KMS-11 (cell line): ENCODE measurements at regions not wholly inside any gene's neighbourhood (a gene's known extent, or its start where the extent isn't known, plus 50 kb on each side); places are given as distances from the start of the nearest gene placed in this dataset.

ENCODE experiments used
- H2AFZ ChIP-seq: fragments of 200-600 bp; sonication (generic); 2 replicates; pipeline ENCODE4 v1.6.1; 2016; ENCODE audit warnings: antibody characterized with exemption, mixed run types, low read depth
- H3K27ac ChIP-seq: fragments of 200-600 bp; sonication (generic); 2 replicates; pipeline ENCODE4 v1.6.1; 2016; ENCODE audit warnings: mild to moderate bottlenecking, mixed run types
- H3K27me3 ChIP-seq: fragments of 200-600 bp; sonication (generic); 2 replicates; pipeline ENCODE4 v1.6.1; 2017; ENCODE audit warnings: mild to moderate bottlenecking, low read depth, mixed run types, moderate library complexity; ENCODE audit not compliant: insufficient read depth
- H3K36me3 ChIP-seq: fragments of 200-600 bp; sonication (generic); 2 replicates; pipeline ENCODE4 v1.6.1; 2017; ENCODE audit warnings: mild to moderate bottlenecking, mixed run types; ENCODE audit not compliant: insufficient read depth
- H3K4me1 ChIP-seq: fragments of 200-600 bp; sonication (generic); 2 replicates; pipeline ENCODE4 v1.6.1; 2016; ENCODE audit warnings: mild to moderate bottlenecking, low read depth, mixed run types; ENCODE audit not compliant: poor library complexity, severe bottlenecking
- H3K4me2 ChIP-seq: fragments of 200-600 bp; sonication (generic); 2 replicates; pipeline ENCODE4 v1.7.0; 2016; ENCODE audit warnings: mild to moderate bottlenecking, mixed run types
- H3K4me3 ChIP-seq: fragments of 200-600 bp; sonication (generic); IDR thresholded peaks from 2 replicates; pipeline ENCODE4 v1.6.1; 2017; ENCODE audit warnings: low read depth, low read length, mixed read lengths; ENCODE audit not compliant: insufficient read depth
- H3K79me2 ChIP-seq: fragments of 200-600 bp; sonication (generic); 2 replicates; pipeline ENCODE4 v1.6.1; 2016; ENCODE audit warnings: low read depth, mixed run types; ENCODE audit not compliant: insufficient read depth
- H3K9ac ChIP-seq: fragments of 200-600 bp; sonication (generic); 2 replicates; pipeline ENCODE4 v1.6.1; 2016; ENCODE audit warnings: mild to moderate bottlenecking, mixed run types
- H4K20me1 ChIP-seq: fragments of 200-600 bp; sonication (generic); 2 replicates; pipeline ENCODE4 v1.6.1; 2016; ENCODE audit warnings: mild to moderate bottlenecking, mixed run types; ENCODE audit not compliant: insufficient read depth
- TF ChIP-seq, protein P1 (sequence below): fragments of 200-600 bp; sonication (generic); conservative IDR thresholded peaks from 2 replicates; pipeline ENCODE4 v1.6.1; 2017; ENCODE audit warnings: low read depth, mild to moderate bottlenecking, antibody characterized with exemption, low read length, moderate library complexity, mixed read lengths

DNA sequence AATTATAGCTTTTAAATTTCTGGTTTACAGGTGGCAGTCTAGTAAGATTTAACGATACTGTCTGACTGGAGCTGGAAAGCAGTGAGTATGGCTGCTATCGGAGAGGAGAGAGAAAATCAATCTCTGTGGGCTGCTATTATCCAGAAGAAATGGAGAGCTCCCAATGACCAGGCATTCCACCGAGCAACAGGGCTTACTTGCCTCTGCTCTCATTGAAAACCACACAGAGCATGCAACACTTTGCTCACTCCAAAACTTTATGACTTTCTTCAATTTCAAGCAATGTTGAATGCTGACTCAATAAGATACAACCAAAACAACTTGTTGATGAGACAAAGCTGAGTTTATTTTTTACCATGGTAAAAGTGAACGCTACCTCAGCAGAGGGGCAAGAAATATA, 337.0 kb upstream of the NCAM2 start:
- TF ChIP-seq, protein P1, sequence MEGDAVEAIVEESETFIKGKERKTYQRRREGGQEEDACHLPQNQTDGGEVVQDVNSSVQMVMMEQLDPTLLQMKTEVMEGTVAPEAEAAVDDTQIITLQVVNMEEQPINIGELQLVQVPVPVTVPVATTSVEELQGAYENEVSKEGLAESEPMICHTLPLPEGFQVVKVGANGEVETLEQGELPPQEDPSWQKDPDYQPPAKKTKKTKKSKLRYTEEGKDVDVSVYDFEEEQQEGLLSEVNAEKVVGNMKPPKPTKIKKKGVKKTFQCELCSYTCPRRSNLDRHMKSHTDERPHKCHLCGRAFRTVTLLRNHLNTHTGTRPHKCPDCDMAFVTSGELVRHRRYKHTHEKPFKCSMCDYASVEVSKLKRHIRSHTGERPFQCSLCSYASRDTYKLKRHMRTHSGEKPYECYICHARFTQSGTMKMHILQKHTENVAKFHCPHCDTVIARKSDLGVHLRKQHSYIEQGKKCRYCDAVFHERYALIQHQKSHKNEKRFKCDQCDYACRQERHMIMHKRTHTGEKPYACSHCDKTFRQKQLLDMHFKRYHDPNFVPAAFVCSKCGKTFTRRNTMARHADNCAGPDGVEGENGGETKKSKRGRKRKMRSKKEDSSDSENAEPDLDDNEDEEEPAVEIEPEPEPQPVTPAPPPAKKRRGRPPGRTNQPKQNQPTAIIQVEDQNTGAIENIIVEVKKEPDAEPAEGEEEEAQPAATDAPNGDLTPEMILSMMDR: no peak
- no peaks in the 10 kb centered on the region for H3K79me2 ChIP-seq
- no peaks in the 10 kb centered on the region for H4K20me1 ChIP-seq
- no peaks in the 10 kb centered on the region for H3K4me1 ChIP-seq
- H3K4me3 ChIP-seq: no peak overlapping the region
- no peak overlapping the region for H3K4me2 ChIP-seq
- no peaks in the 10 kb centered on the region for H3K36me3 ChIP-seq
- H3K27ac ChIP-seq: no peak overlapping the region
- H2AFZ ChIP-seq: no peak overlapping the region
- no peak overlapping the region for H3K9ac ChIP-seq
- H3K27me3 ChIP-seq: no peaks in the 10 kb centered on the region

DNA sequence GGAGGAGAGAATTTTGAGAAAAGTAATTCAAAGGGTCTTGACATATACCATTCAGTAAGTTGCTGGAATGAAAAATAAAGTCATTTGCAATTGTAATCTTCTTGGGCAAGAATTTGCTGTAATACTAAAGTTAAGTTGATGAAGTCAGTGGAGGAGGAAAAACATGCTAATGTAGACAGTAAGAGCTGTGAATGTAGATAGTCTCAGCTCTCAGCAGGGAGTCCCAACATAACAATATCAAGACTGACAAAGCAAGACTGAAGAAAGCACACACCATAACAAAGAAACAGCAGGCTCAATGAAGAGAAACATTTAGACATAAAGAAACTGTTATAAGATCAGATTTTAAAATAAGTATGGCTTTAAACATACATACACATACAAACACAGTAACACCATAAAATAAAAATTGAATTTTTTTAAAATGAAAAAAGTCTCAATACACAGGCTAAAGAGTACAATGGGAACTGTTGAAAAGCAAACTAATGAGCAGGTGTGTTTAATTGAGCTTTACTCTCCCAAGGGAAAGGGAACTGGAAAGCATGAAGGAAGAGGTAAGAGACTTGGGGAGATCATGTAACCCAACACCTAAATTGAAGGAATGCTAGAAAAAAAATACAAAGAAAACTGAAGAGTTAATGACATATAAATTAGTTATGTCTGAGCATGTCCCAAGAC, 336.3 kb upstream of the NCAM2 start:
- H3K27me3 ChIP-seq: no peaks in the 10 kb centered on the region
- H3K27ac ChIP-seq: no peak overlapping the region
- no peak overlapping the region for H2AFZ ChIP-seq
- H3K4me2 ChIP-seq: no peak overlapping the region
- H3K36me3 ChIP-seq: no peaks in the 10 kb centered on the region
- H4K20me1 ChIP-seq: no peaks in the 10 kb centered on the region
- H3K79me2 ChIP-seq: no peaks in the 10 kb centered on the region
- H3K9ac ChIP-seq: no peak overlapping the region
- TF ChIP-seq, protein P1: no peak
- H3K4me3 ChIP-seq: no peak overlapping the region
- H3K4me1 ChIP-seq: no peaks in the 10 kb centered on the region

GRCh38 chr21:20662514-20662913, 335.7 kb upstream of the NCAM2 start:
- no peaks in the 10 kb centered on the region for H4K20me1 ChIP-seq
- H2AFZ ChIP-seq: no peak overlapping the region
- no peak overlapping the region for H3K4me3 ChIP-seq
- H3K36me3 ChIP-seq: no peaks in the 10 kb centered on the region
- H3K4me1 ChIP-seq: no peaks in the 10 kb centered on the region
- TF ChIP-seq, protein P1: no peak
- no peaks in the 10 kb centered on the region for H3K27me3 ChIP-seq
- no peak overlapping the region for H3K27ac ChIP-seq
- H3K79me2 ChIP-seq: no peaks in the 10 kb centered on the region
- no peak overlapping the region for H3K9ac ChIP-seq
- no peak overlapping the region for H3K4me2 ChIP-seq

DNA sequence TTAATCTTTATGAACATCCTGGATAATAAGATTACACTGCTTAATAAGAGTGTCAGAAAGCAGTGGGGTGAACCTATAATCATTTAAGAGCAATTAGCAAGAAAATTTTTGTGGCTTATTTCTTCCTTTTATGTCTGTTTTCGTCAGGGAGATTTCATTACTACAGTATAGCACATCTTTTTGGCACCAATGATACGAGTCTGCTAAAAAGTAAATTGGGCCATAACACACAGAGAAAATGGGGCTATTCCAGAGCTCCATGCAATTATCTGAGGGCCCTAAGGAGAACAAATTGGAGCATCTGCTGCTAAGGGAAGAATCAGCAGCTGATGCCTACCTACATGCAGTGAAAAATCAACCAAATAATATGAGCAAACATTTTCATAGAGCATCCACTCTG, 330.3 kb upstream of the NCAM2 start:
- Histone ChIP-seq H3K27ac (no peak overlapping the region), H2AFZ (no peak overlapping the region), H3K79me2 (no peaks in the 10 kb centered on the region), H3K4me1 (no peaks in the 10 kb centered on the region), H4K20me1 (no peaks in the 10 kb centered on the region), H3K27me3 (no peaks in the 10 kb centered on the region), H3K36me3 (no peaks in the 10 kb centered on the region), H3K4me2 (no peak overlapping the region), H3K9ac (no peak overlapping the region), H3K4me3 (no peak overlapping the region)
- TF ChIP-seq, protein P1: no peak
